ENCODE measurements at regions not wholly inside any gene's neighbourhood (a gene's known extent, or its start where the extent isn't known, plus 50 kb on each side); places are given as distances from the start of the nearest gene placed in this dataset.
"Not testable (repeated sequence)": the region's sequence is repeated elsewhere in the genome, so short reads cannot be mapped to it uniquely, and the experiment has no call there.

GRCh38 chr2:48045613-48046012 lies 139.3 kb upstream of the FBXO11 start:
- no peak for DNase-seq

- DNase-seq: no peak
These were observed 142.3 kb upstream of the FBXO11 start for GRCh38 chr2:48048476-48049171.

- DNase-seq: no peak
These were observed 143.1 kb upstream of the FBXO11 start for GRCh38 chr2:48049371-48049770.

- no peak for DNase-seq
These were observed 144.4 kb upstream of the FBXO11 start for GRCh38 chr2:48050711-48051110.

- no peak for DNase-seq
These were observed 153.7 kb upstream of the FBXO11 start for GRCh38 chr2:48059975-48060374.

GRCh38 chr2:48061656-48062055 lies 155.4 kb upstream of the FBXO11 start:
- DNase-seq: not testable (repeated sequence)

GRCh38 chr2:48065096-48065495 lies 158.8 kb upstream of the FBXO11 start:
- DNase-seq: no peak

- no peak for DNase-seq
These were observed 159.7 kb upstream of the FBXO11 start for GRCh38 chr2:48066000-48066399.

GRCh38 chr2:48069769-48070168 lies 163.5 kb upstream of the FBXO11 start:
- DNase-seq: no peak

GRCh38 chr2:48070415-48070814 lies 164.1 kb upstream of the FBXO11 start:
- DNase-seq: no peak

GRCh38 chr2:48072583-48072982 lies 166.3 kb upstream of the FBXO11 start:
- no peak for DNase-seq

GRCh38 chr2:48075631-48076030 lies 169.3 kb upstream of the FBXO11 start:
- no peak for DNase-seq

- no peak for DNase-seq
These were observed 174.4 kb upstream of the FBXO11 start for GRCh38 chr2:48080534-48081316.

- DNase-seq: no peak
These were observed 175.0 kb upstream of the FBXO11 start for GRCh38 chr2:48081317-48081628.

GRCh38 chr2:48085888-48086287 lies 179.6 kb upstream of the FBXO11 start:
- no peak for DNase-seq

GRCh38 chr2:48088994-48089393 lies 182.7 kb upstream of the FBXO11 start:
- no peak for DNase-seq

- no peak for DNase-seq
These were observed 183.3 kb upstream of the FBXO11 start for GRCh38 chr2:48089644-48090043.

- DNase-seq: no peak
These were observed 186.8 kb upstream of the FBXO11 start for GRCh38 chr2:48092846-48093803.

- DNase-seq: not testable (repeated sequence)
These were observed 190.5 kb upstream of the FBXO11 start for GRCh38 chr2:48096765-48097164.

GRCh38 chr2:48098539-48098938 lies 192.2 kb upstream of the FBXO11 start:
- no peak for DNase-seq

GRCh38 chr2:48104418-48104817 lies 198.1 kb upstream of the FBXO11 start:
- no peak for DNase-seq

- no peak for DNase-seq
These were observed 199.6 kb upstream of the FBXO11 start for GRCh38 chr2:48105848-48106247.

GRCh38 chr2:48107326-48107925 lies 201.1 kb upstream of the FBXO11 start:
- no peak for DNase-seq

Measured in NCI-H526 (cell line).